ENCODE measurements at regions not wholly inside any gene's neighbourhood (a gene's known extent, or its start where the extent isn't known, plus 50 kb on each side); places are given as distances from the start of the nearest gene placed in this dataset.

GRCh38 chr6:113651120-113651519 lies 206.0 kb upstream of the MARCKS start:
- CTCF ChIA-PET: no interaction called here
- Histone ChIP-seq H3K27me3 (ENCODE audit: control insufficient read depth, insufficient read depth, low read length) (no peaks in the 10 kb centered on the region), H3K4me3 (ENCODE audit: low read depth in 2 of 2, low read length in 2 of 2) (no peak overlapping the region), H3K9me3 (ENCODE audit: control insufficient read depth, insufficient read depth, low read depth, low read length) (no peaks in the 10 kb centered on the region), H3K4me1 (ENCODE audit: control insufficient read depth, insufficient read depth, low read length) (no peaks in the 10 kb centered on the region), H3K36me3 (ENCODE audit: control insufficient read depth, insufficient read depth, low read length) (no peaks in the 10 kb centered on the region), H3K27ac (ENCODE audit: low read length) (no peak overlapping the region)
- no TSS peak for BruUV-seq (replicated peaks)
- DNase-seq (ENCODE audit: low read depth, low spot score) (no peak), ATAC-seq (no peak)
- TF ChIP-seq CTCF (IDR thresholded peaks at IDR 0.05): no peak
- TF ChIP-seq TCF7L2 (IDR thresholded peaks at IDR 0.05; ENCODE audit: low read depth, low read length): no peak
- TF ChIP-seq, protein P1, sequence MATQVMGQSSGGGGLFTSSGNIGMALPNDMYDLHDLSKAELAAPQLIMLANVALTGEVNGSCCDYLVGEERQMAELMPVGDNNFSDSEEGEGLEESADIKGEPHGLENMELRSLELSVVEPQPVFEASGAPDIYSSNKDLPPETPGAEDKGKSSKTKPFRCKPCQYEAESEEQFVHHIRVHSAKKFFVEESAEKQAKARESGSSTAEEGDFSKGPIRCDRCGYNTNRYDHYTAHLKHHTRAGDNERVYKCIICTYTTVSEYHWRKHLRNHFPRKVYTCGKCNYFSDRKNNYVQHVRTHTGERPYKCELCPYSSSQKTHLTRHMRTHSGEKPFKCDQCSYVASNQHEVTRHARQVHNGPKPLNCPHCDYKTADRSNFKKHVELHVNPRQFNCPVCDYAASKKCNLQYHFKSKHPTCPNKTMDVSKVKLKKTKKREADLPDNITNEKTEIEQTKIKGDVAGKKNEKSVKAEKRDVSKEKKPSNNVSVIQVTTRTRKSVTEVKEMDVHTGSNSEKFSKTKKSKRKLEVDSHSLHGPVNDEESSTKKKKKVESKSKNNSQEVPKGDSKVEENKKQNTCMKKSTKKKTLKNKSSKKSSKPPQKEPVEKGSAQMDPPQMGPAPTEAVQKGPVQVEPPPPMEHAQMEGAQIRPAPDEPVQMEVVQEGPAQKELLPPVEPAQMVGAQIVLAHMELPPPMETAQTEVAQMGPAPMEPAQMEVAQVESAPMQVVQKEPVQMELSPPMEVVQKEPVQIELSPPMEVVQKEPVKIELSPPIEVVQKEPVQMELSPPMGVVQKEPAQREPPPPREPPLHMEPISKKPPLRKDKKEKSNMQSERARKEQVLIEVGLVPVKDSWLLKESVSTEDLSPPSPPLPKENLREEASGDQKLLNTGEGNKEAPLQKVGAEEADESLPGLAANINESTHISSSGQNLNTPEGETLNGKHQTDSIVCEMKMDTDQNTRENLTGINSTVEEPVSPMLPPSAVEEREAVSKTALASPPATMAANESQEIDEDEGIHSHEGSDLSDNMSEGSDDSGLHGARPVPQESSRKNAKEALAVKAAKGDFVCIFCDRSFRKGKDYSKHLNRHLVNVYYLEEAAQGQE (IDR thresholded peaks at IDR 0.05; ENCODE audit: insufficient read depth in 1 of 2, low read depth in 2 of 2, low read length in 1 of 2): no peak
- no peak for TF ChIP-seq SIN3A (IDR thresholded peaks at IDR 0.05; ENCODE audit: borderline replicate concordance, insufficient read depth, low read depth, low read length)
- no peak for TF ChIP-seq POLR2AphosphoS5 (IDR thresholded peaks at IDR 0.05; ENCODE audit: low read depth, low read length)
- POLR2A ChIA-PET: no interaction called here
- intact Hi-C loops (cut with micrococcal nuclease; ENCODE audit: unreplicated experiment): no loop called here
- in situ Hi-C loops (cut with HindIII; ENCODE audit: low pct_unique_long_range_greater_than_20kb, low sequenced_read_pairs): no loop called here

DNA sequence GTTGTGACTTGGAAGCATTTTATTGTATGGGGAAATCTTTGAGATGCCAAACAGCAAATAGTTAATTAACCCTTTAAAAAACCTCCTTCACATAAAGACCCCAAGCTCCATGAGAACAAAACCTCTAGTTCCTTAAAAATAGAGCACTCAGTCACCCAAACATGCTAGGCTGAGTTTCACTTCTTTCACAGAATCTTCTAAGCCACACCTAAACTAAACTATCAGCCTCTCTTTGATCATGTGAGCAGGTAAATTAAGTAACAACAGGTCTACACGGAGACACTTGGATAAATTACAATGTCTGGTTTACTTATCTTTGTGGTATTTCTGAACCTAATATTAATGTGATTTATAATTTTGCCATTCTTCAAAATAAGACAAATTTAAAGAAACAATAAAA lies 205.2 kb upstream of the MARCKS start:
- no peak overlapping the region for H3K4me3 ChIP-seq (ENCODE audit: low read depth in 2 of 2, low read length in 2 of 2)
- H3K27ac ChIP-seq (ENCODE audit: low read length): no peak overlapping the region
- intact Hi-C loops (cut with micrococcal nuclease; ENCODE audit: unreplicated experiment): no loop called here
- TF ChIP-seq CTCF (IDR thresholded peaks at IDR 0.05) (no peak), SIN3A (IDR thresholded peaks at IDR 0.05; ENCODE audit: borderline replicate concordance, insufficient read depth, low read depth, low read length) (no peak), POLR2AphosphoS5 (IDR thresholded peaks at IDR 0.05; ENCODE audit: low read depth, low read length) (no peak), TCF7L2 (IDR thresholded peaks at IDR 0.05; ENCODE audit: low read depth, low read length) (no peak)
- TF ChIP-seq, protein P1 (IDR thresholded peaks at IDR 0.05; ENCODE audit: insufficient read depth in 1 of 2, low read depth in 2 of 2, low read length in 1 of 2): no peak
- CTCF ChIA-PET: interaction anchor here (0.7 kb wide), 1 partner anchor 19 kb away, joined by 7 read pairs; no protein-coding TSS in a partner anchor
- in situ Hi-C loops (cut with HindIII; ENCODE audit: low pct_unique_long_range_greater_than_20kb, low sequenced_read_pairs): no loop called here
- POLR2A ChIA-PET: no interaction called here
- H3K4me1 ChIP-seq (ENCODE audit: control insufficient read depth, insufficient read depth, low read length): no peaks in the 10 kb centered on the region
- BruUV-seq (replicated peaks): no TSS peak
- no peak for DNase-seq (ENCODE audit: low read depth, low spot score)
- no peak for ATAC-seq
- H3K9me3 ChIP-seq (ENCODE audit: control insufficient read depth, insufficient read depth, low read depth, low read length): no peaks in the 10 kb centered on the region
- no peaks in the 10 kb centered on the region for H3K27me3 ChIP-seq (ENCODE audit: control insufficient read depth, insufficient read depth, low read length)
- no peaks in the 10 kb centered on the region for H3K36me3 ChIP-seq (ENCODE audit: control insufficient read depth, insufficient read depth, low read length)
